NCI-H82 treated with DMSO at 0.1 percent for 48 hours (cell line): ENCODE measurements at regions not wholly inside any gene's neighbourhood (a gene's known extent, or its start where the extent isn't known, plus 50 kb on each side); places are given as distances from the start of the nearest gene placed in this dataset.
A peak's percentile ranks its signal among the peaks of the same experiment; 100 is the strongest.
"Not testable (repeated sequence)": the region's sequence is repeated elsewhere in the genome, so short reads cannot be mapped to it uniquely, and the experiment has no call there.

Experiments used
- DNase-seq: peaks from one replicate; lab custom pipeline; 2025; ENCODE audit not compliant: unreplicated experiment; lab: John Stamatoyannopoulos, UW

- DNase-seq = no peak
Measured at GRCh38 chr1:182262425-182262824, 129.2 kb downstream of the GLUL start.

- no peak for DNase-seq
Measured at GRCh38 chr1:182261655-182262054, 129.9 kb downstream of the GLUL start.

GRCh38 chr1:182260516-182260915 is 131.1 kb downstream of the GLUL start:
- DNase-seq = no peak

- no peak for DNase-seq
Measured at GRCh38 chr1:182259968-182260367, 131.6 kb downstream of the GLUL start.

- DNase-seq = no peak
Measured at GRCh38 chr1:182259229-182259872, 132.2 kb downstream of the GLUL start.

- DNase-seq = no peak
Measured at GRCh38 chr1:182257369-182258063, 134.1 kb downstream of the GLUL start.

- no peak for DNase-seq
Measured at GRCh38 chr1:182256931-182257330, 134.7 kb downstream of the GLUL start.

- no peak for DNase-seq
Measured at GRCh38 chr1:182255494-182255893, 136.1 kb downstream of the GLUL start.

GRCh38 chr1:182253319-182253860 is 138.2 kb downstream of the GLUL start:
- DNase-seq = no peak

GRCh38 chr1:182251561-182251960 is 140.0 kb downstream of the GLUL start:
- DNase-seq = no peak

- DNase-seq = peak; percentile 20
Measured at GRCh38 chr1:182249201-182249676, 142.4 kb downstream of the GLUL start.

GRCh38 chr1:182248721-182249120 is 142.9 kb downstream of the GLUL start:
- DNase-seq = no peak

- DNase-seq = not testable (repeated sequence)
Measured at GRCh38 chr1:182247813-182248212, 143.8 kb downstream of the GLUL start.

GRCh38 chr1:182246783-182247182 is 144.8 kb downstream of the GLUL start:
- DNase-seq = no peak

GRCh38 chr1:182245040-182245439 is 146.6 kb downstream of the GLUL start:
- no peak for DNase-seq

- no peak for DNase-seq
Measured at GRCh38 chr1:182244451-182244850, 147.1 kb downstream of the GLUL start.

GRCh38 chr1:182242641-182243040 is 148.9 kb downstream of the GLUL start:
- DNase-seq = no peak

- no peak for DNase-seq
Measured at GRCh38 chr1:182240085-182240484, 151.5 kb downstream of the GLUL start.

GRCh38 chr1:182238421-182238820 is 153.2 kb downstream of the GLUL start:
- DNase-seq = no peak

GRCh38 chr1:182237329-182237728 is 154.3 kb downstream of the GLUL start:
- DNase-seq = no peak

- no peak for DNase-seq
Measured at GRCh38 chr1:182236651-182237077, 154.9 kb downstream of the GLUL start.

- no peak for DNase-seq
Measured at GRCh38 chr1:182235952-182236650, 155.5 kb downstream of the GLUL start.
